ENCODE measurements at regions not wholly inside any gene's neighbourhood (a gene's known extent, or its start where the extent isn't known, plus 50 kb on each side); places are given as distances from the start of the nearest gene placed in this dataset.

GRCh38 chr1:181259026-181259745 lies 170.7 kb downstream of the IER5 start (continued):
- TF ChIP-seq TSHZ1 (tag by site-specific recombination; IDR thresholded peaks at IDR 0.05; ENCODE audit: borderline replicate concordance) (no peak), ZSCAN4 (tag by site-specific recombination; IDR thresholded peaks at IDR 0.05) (no peak), ZNF596 (tag by site-specific recombination; IDR thresholded peaks at IDR 0.05) (no peak), ZBTB17 (tag by site-specific recombination; IDR thresholded peaks at IDR 0.05) (no peak), ZSCAN23 (tag by site-specific recombination; IDR thresholded peaks at IDR 0.05) (no peak), ZNF830 (tag by site-specific recombination; IDR thresholded peaks at IDR 0.05; ENCODE audit: low read depth) (no peak)

GRCh38 chr1:181260271-181260670 lies 171.8 kb downstream of the IER5 start:
- no peaks in the 10 kb centered on the region for H3K4me1 ChIP-seq (ENCODE audit: control insufficient read depth, insufficient read depth, low read length)
- CTCF ChIA-PET = interaction anchor here (0.7 kb wide), 1 partner anchor 316 kb away, joined by 3 read pairs; no protein-coding TSS in a partner anchor
- POLR2A ChIA-PET = no interaction called here
- H3K9me3 ChIP-seq (ENCODE audit: control insufficient read depth, insufficient read depth, low read depth, low read length) = no peaks in the 10 kb centered on the region
- H3K4me3 ChIP-seq (ENCODE audit: low read depth, low read length) = no peak overlapping the region
- no peak for TF ChIP-seq ZXDB (tag by site-specific recombination; IDR thresholded peaks at IDR 0.05)
- no peak for TF ChIP-seq ZNF600 (tag by site-specific recombination; IDR thresholded peaks at IDR 0.05)
- TF ChIP-seq ZNF658 (tag by site-specific recombination; IDR thresholded peaks at IDR 0.05) = no peak
- no peak for TF ChIP-seq SP3 (tag by site-specific recombination; IDR thresholded peaks at IDR 0.05)
- no peak for TF ChIP-seq TSHZ1 (tag by site-specific recombination; IDR thresholded peaks at IDR 0.05; ENCODE audit: borderline replicate concordance)
- no peak overlapping the region for H3K27ac ChIP-seq (ENCODE audit: extremely low read depth, low read depth, low read length)
- no peaks in the 10 kb centered on the region for H3K36me3 ChIP-seq (ENCODE audit: control insufficient read depth in 2 of 2, insufficient read depth in 1 of 2, low read length in 2 of 2)

GRCh38 chr1:181260994-181261393 lies 172.5 kb downstream of the IER5 start:
- ChIA-PET POLR2A (no interaction called here), CTCF (interaction anchor here (0.7 kb wide), 1 partner anchor 317 kb away, joined by 3 read pairs; no protein-coding TSS in a partner anchor)
- Histone ChIP-seq H3K4me1 (ENCODE audit: control insufficient read depth, insufficient read depth, low read length) (no peaks in the 10 kb centered on the region), H3K36me3 (ENCODE audit: control insufficient read depth in 2 of 2, insufficient read depth in 1 of 2, low read length in 2 of 2) (no peaks in the 10 kb centered on the region), H3K9me3 (ENCODE audit: control insufficient read depth, insufficient read depth, low read depth, low read length) (no peaks in the 10 kb centered on the region), H3K27ac (ENCODE audit: extremely low read depth, low read depth, low read length) (no peak overlapping the region), H3K4me3 (ENCODE audit: low read depth, low read length) (no peak overlapping the region)
- no peak for TF ChIP-seq GFI1B (tag by site-specific recombination; IDR thresholded peaks at IDR 0.05)
- TF ChIP-seq ZNF776 (tag by site-specific recombination; IDR thresholded peaks at IDR 0.05; ENCODE audit: borderline replicate concordance) = no peak
- TF ChIP-seq ZNF280C (tag by site-specific recombination; IDR thresholded peaks at IDR 0.05) = no peak
- no peak for TF ChIP-seq ZNF473 (tag by site-specific recombination; IDR thresholded peaks at IDR 0.05)
- TF ChIP-seq ZNF19 (tag by site-specific recombination; IDR thresholded peaks at IDR 0.05; ENCODE audit: low read depth) = no peak
- no peak for TF ChIP-seq ZNF18 (tag by site-specific recombination; IDR thresholded peaks at IDR 0.05)
- no peak for TF ChIP-seq REPIN1 (tag by site-specific recombination; IDR thresholded peaks at IDR 0.05; ENCODE audit: low read depth)
- TF ChIP-seq ZNF645 (tag by site-specific recombination; IDR thresholded peaks at IDR 0.05) = no peak
- no peak for TF ChIP-seq ZNF558 (tag by site-specific recombination; IDR thresholded peaks at IDR 0.05)
